H9 (cell line): ENCODE measurements at regions not wholly inside any gene's neighbourhood (a gene's known extent, or its start where the extent isn't known, plus 50 kb on each side); places are given as distances from the start of the nearest gene placed in this dataset.

Experiments
- DNase-seq: peaks from one replicate; pipeline ENCODE4 v3.0.0-alpha.2; 2017
- H2AFZ ChIP-seq: one replicate; pipeline ENCODE4 v1.6.1; 2013; ENCODE audit warnings: mild to moderate bottlenecking, low read length, control low read depth, moderate library complexity
- H2AK5ac ChIP-seq: 2 replicates; pipeline ENCODE4 v1.6.1; 2013; ENCODE audit warnings: low read length, control low read depth, mixed read lengths; ENCODE audit not compliant: insufficient read length
- H2BK120ac ChIP-seq: one replicate; pipeline ENCODE4 v1.6.1; 2013; ENCODE audit warnings: low read depth, mild to moderate bottlenecking, low read length, control low read depth, inconsistent platforms; ENCODE audit not compliant: poor library complexity, severe bottlenecking
- H2BK12ac ChIP-seq: 2 replicates; pipeline ENCODE4 v1.6.1; 2013; ENCODE audit warnings: low read length, control low read depth, mixed read lengths, low read depth; ENCODE audit not compliant: insufficient read length
- H2BK15ac ChIP-seq: 2 replicates; pipeline ENCODE4 v1.6.1; 2013; ENCODE audit warnings: low read depth, low read length, control low read depth
- H2BK20ac ChIP-seq: one replicate; pipeline ENCODE4 v1.6.1; 2013; ENCODE audit warnings: low read depth, mild to moderate bottlenecking, low read length, control low read depth, inconsistent platforms; ENCODE audit not compliant: poor library complexity, severe bottlenecking
- H2BK5ac ChIP-seq: 2 replicates; pipeline ENCODE4 v1.6.1; 2013; ENCODE audit warnings: low read length, control low read depth, mixed read lengths; ENCODE audit not compliant: insufficient read length
- H3K14ac ChIP-seq: 2 replicates; pipeline ENCODE4 v1.6.1; 2013; ENCODE audit warnings: low read length, control low read depth; ENCODE audit not compliant: insufficient read depth
- H3K18ac ChIP-seq: 2 replicates; pipeline ENCODE4 v1.6.1; 2013; ENCODE audit warnings: low read depth, mild to moderate bottlenecking, mixed read lengths, low read length, control low read depth; ENCODE audit not compliant: insufficient read length
- H3K23ac ChIP-seq: 2 replicates; pipeline ENCODE4 v1.6.1; 2013; ENCODE audit warnings: low read length, control low read depth, mixed read lengths, low read depth; ENCODE audit not compliant: insufficient read length
- H3K23me2 ChIP-seq: 2 replicates; pipeline ENCODE4 v1.6.1; 2013; ENCODE audit warnings: low read depth, mild to moderate bottlenecking, mixed read lengths, low read length, control low read depth; ENCODE audit not compliant: insufficient read length, poor library complexity, severe bottlenecking
- H3K27ac ChIP-seq: 2 replicates; pipeline ENCODE4 v1.5.1; 2013; ENCODE audit warnings: low read length, control low read depth, mixed read lengths, low read depth; ENCODE audit not compliant: insufficient read length
- H3K27me3 ChIP-seq: 2 replicates; pipeline ENCODE4 v1.6.1; 2013; ENCODE audit warnings: low read length, control low read depth, inconsistent platforms; ENCODE audit not compliant: insufficient read depth
- H3K4ac ChIP-seq: 2 replicates; pipeline ENCODE4 v1.6.1; 2013; ENCODE audit warnings: low read depth, mild to moderate bottlenecking, control low read depth, inconsistent platforms, low read length, moderate library complexity
- H3K4me1 ChIP-seq: 2 replicates; pipeline ENCODE4 v1.6.1; 2013; ENCODE audit warnings: low read length, control low read depth, inconsistent platforms; ENCODE audit not compliant: insufficient read depth
- H3K4me2 ChIP-seq: 2 replicates; pipeline ENCODE4 v1.6.1; 2013; ENCODE audit warnings: low read length, control low read depth, mixed read lengths; ENCODE audit not compliant: insufficient read length, insufficient read depth
- H3K56ac ChIP-seq: 2 replicates; pipeline ENCODE4 v1.6.1; 2013; ENCODE audit warnings: low read depth, mild to moderate bottlenecking, mixed read lengths, low read length, control low read depth; ENCODE audit not compliant: insufficient read length
- H3K79me1 ChIP-seq: 2 replicates; pipeline ENCODE4 v1.6.1; 2013; ENCODE audit warnings: low read depth, mild to moderate bottlenecking, moderate library complexity, low read length, control low read depth, inconsistent platforms; ENCODE audit not compliant: insufficient read depth, poor library complexity, severe bottlenecking
- H3K79me2 ChIP-seq: 2 replicates; pipeline ENCODE4 v1.6.1; 2013; ENCODE audit warnings: low read length, control low read depth, inconsistent platforms; ENCODE audit not compliant: insufficient read depth
- H3K9ac ChIP-seq: 2 replicates; pipeline ENCODE4 v1.6.1; 2013; ENCODE audit warnings: low read length, control low read depth, mixed read lengths; ENCODE audit not compliant: insufficient read length; ENCODE audit errors: extremely low read depth
- H3K9me3 ChIP-seq: one replicate; pipeline ENCODE4 v1.6.1; 2013; ENCODE audit warnings: low read depth, low read length, inconsistent platforms; ENCODE audit not compliant: control insufficient read depth
- H3T11ph ChIP-seq: one replicate; pipeline ENCODE4 v1.6.1; 2013; ENCODE audit warnings: mild to moderate bottlenecking, low read length, control low read depth, inconsistent platforms
- H4K20me1 ChIP-seq: one replicate; pipeline ENCODE4 v1.6.1; 2013; ENCODE audit not compliant: control insufficient read depth, insufficient read length, insufficient read depth
- H4K5ac ChIP-seq: 2 replicates; pipeline ENCODE4 v1.6.1; 2013; ENCODE audit warnings: low read depth, mild to moderate bottlenecking, mixed read lengths, low read length, control low read depth; ENCODE audit not compliant: insufficient read length
- H4K8ac ChIP-seq: replicated peaks from 2 replicates; pipeline ENCODE4 v1.6.1; 2013; ENCODE audit warnings: low read length, control low read depth, mixed read lengths, low read depth; ENCODE audit not compliant: insufficient read length
- H4K91ac ChIP-seq: 2 replicates; pipeline ENCODE4 v1.6.1; 2013; ENCODE audit warnings: low read depth, mild to moderate bottlenecking, moderate library complexity, mixed read lengths, low read length, control low read depth; ENCODE audit not compliant: insufficient read length
- H3K27ac Mint-ChIP-seq, 3 experiments: 2 replicates in 2 of 3; 3 replicates in 1 of 3; pipeline ENCODE4 v1.8.0; 2020 to 2021; ENCODE audit warnings: mixed read lengths in 3 of 3, mild to moderate bottlenecking in 1 of 3, moderate library complexity in 1 of 3
- H3K27me3 Mint-ChIP-seq: 2 replicates; pipeline ENCODE4 v1.8.0; 2021; ENCODE audit warnings: low read depth, mild to moderate bottlenecking, moderate library complexity, mixed read lengths
- H3K36me3 Mint-ChIP-seq, 3 experiments: 2 replicates in 2 of 3; 3 replicates in 1 of 3; pipeline ENCODE4 v1.8.0; 2020 to 2021; ENCODE audit warnings: low read depth in 3 of 3, mixed read lengths in 3 of 3; ENCODE audit not compliant: insufficient read depth in 1 of 3
- H3K4me1 Mint-ChIP-seq, 2 experiments: 2 replicates each; pipeline ENCODE4 v1.8.0; 2020; ENCODE audit warnings: mixed read lengths in 2 of 2
- H3K4me3 Mint-ChIP-seq, 2 experiments: 2 replicates in 1 of 2; 3 replicates in 1 of 2; pipeline ENCODE4 v1.8.0; 2020 to 2021; ENCODE audit warnings: mild to moderate bottlenecking in 2 of 2, mixed read lengths in 2 of 2, moderate library complexity in 1 of 2
- H3K9me3 Mint-ChIP-seq, 2 experiments: 2 replicates in 1 of 2; 3 replicates in 1 of 2; pipeline ENCODE4 v1.8.0; 2020; ENCODE audit warnings: mild to moderate bottlenecking in 2 of 2, mixed read lengths in 2 of 2, moderate library complexity in 1 of 2
- WGBS: extraction: QIAGEN DNeasy Blood & Tissue Kit; methylation state at CpG from one replicate; pipeline ENCODE4 v1.1.7; 2013; ENCODE audit warnings: missing lambda C conversion rate, low lambda C conversion rate, mixed read lengths; ENCODE audit not compliant: insufficient read length; ENCODE audit errors: extremely low coverage; 5-methylcytosine and 5-hydroxymethylcytosine counted together
- TF ChIP-seq, protein P1 (sequence below): fragments of 200-600 bp; sonication (generic); conservative IDR thresholded peaks from 3 replicates; pipeline ENCODE4 v1.8.0; 2021; ENCODE audit warnings: antibody characterized with exemption, mild to moderate bottlenecking

- Histone ChIP-seq H4K20me1 (no peaks in the 10 kb centered on the region), H2BK12ac (no peak overlapping the region), H2BK120ac (no peak overlapping the region), H2BK5ac (no peak overlapping the region), H3K14ac (no peak overlapping the region), H3K56ac (no peak overlapping the region), H2BK15ac (no peak overlapping the region), H3K18ac (no peak overlapping the region), H3K23me2 (no peaks in the 10 kb centered on the region), H2AFZ (no peak overlapping the region), H3K4ac (no peak overlapping the region), H4K8ac (no peak overlapping the region), H2AK5ac (no peak overlapping the region), H3K9ac (no peak overlapping the region), H3K4me2 (no peak overlapping the region), H2BK20ac (no peak overlapping the region), H4K91ac (no peak overlapping the region), H3K4me1 (no peaks in the 10 kb centered on the region), H3K27me3 (no peaks in the 10 kb centered on the region), H3K79me1 (no peaks in the 10 kb centered on the region), H3T11ph (no peak overlapping the region), H3K23ac (no peak overlapping the region), H3K9me3 (no peaks in the 10 kb centered on the region), H3K79me2 (no peaks in the 10 kb centered on the region), H4K5ac (no peak overlapping the region), H3K27ac (no peak overlapping the region)
- H3K9me3 Mint-ChIP-seq = peaks cover 0 to 3% of the 10 kb centered on the region in 2 experiments; a peak in 1 of 5 replicates
- DNase-seq = no peak
- no CpG with 5 or more reads among the region's 1 CpG for WGBS
- H3K4me3 Mint-ChIP-seq = no peak overlapping the region
- peaks cover 6 to 10% of the 10 kb centered on the region in 2 experiments; a peak in 3 of 4 replicates for H3K4me1 Mint-ChIP-seq
- peaks cover 0 to 35% (median 2%) of the 10 kb centered on the region in 3 experiments; a peak in 3 of 7 replicates for H3K36me3 Mint-ChIP-seq
- TF ChIP-seq, protein P1, sequence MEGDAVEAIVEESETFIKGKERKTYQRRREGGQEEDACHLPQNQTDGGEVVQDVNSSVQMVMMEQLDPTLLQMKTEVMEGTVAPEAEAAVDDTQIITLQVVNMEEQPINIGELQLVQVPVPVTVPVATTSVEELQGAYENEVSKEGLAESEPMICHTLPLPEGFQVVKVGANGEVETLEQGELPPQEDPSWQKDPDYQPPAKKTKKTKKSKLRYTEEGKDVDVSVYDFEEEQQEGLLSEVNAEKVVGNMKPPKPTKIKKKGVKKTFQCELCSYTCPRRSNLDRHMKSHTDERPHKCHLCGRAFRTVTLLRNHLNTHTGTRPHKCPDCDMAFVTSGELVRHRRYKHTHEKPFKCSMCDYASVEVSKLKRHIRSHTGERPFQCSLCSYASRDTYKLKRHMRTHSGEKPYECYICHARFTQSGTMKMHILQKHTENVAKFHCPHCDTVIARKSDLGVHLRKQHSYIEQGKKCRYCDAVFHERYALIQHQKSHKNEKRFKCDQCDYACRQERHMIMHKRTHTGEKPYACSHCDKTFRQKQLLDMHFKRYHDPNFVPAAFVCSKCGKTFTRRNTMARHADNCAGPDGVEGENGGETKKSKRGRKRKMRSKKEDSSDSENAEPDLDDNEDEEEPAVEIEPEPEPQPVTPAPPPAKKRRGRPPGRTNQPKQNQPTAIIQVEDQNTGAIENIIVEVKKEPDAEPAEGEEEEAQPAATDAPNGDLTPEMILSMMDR = no peak
- H3K27me3 Mint-ChIP-seq = no peaks in the 10 kb centered on the region; the same call in 1 of the 2 replicates
- H3K27ac Mint-ChIP-seq = no peak overlapping the region
Observed at GRCh38 chr1:82799261-82799660, 998.5 kb downstream of the ADGRL2 start.
